ENCODE measurements at regions not wholly inside any gene's neighbourhood (a gene's known extent, or its start where the extent isn't known, plus 50 kb on each side); places are given as distances from the start of the nearest gene placed in this dataset.
"Not testable (repeated sequence)": the region's sequence is repeated elsewhere in the genome, so short reads cannot be mapped to it uniquely, and the experiment has no call there.

GRCh38 chr1:157352216-157352615 is 200.1 kb downstream of the FCRL5 start:
- TF ChIP-seq, protein P1, sequence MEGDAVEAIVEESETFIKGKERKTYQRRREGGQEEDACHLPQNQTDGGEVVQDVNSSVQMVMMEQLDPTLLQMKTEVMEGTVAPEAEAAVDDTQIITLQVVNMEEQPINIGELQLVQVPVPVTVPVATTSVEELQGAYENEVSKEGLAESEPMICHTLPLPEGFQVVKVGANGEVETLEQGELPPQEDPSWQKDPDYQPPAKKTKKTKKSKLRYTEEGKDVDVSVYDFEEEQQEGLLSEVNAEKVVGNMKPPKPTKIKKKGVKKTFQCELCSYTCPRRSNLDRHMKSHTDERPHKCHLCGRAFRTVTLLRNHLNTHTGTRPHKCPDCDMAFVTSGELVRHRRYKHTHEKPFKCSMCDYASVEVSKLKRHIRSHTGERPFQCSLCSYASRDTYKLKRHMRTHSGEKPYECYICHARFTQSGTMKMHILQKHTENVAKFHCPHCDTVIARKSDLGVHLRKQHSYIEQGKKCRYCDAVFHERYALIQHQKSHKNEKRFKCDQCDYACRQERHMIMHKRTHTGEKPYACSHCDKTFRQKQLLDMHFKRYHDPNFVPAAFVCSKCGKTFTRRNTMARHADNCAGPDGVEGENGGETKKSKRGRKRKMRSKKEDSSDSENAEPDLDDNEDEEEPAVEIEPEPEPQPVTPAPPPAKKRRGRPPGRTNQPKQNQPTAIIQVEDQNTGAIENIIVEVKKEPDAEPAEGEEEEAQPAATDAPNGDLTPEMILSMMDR (conservative IDR thresholded peaks at IDR 0.05; ENCODE audit: low read length) = no peak
- DNase-seq (ENCODE audit: low read depth) = no peak
- no peak overlapping the region for H3K4me3 ChIP-seq (ENCODE audit: low read length)

DNA sequence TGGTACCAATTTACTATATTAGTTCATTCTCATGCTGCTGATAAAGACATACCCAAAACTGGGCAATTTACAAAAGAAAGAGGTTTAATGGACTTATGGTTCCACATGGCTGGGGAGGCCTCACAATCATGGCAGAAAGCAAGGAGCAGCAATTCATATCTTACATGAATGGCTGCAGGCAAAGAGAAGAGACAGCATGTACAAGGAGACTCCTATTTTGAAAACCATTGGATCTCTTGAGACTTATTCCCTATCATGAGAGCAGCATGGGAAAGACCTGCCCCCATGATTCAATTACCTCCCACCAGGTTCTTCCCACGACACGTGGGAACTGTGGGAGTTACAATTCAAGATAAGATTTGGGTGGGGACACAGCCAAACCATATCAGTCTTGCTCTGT is 200.5 kb downstream of the FCRL5 start:
- not testable (repeated sequence) for H3K4me3 ChIP-seq (ENCODE audit: low read length); DNase-seq (ENCODE audit: low read depth)

DNA sequence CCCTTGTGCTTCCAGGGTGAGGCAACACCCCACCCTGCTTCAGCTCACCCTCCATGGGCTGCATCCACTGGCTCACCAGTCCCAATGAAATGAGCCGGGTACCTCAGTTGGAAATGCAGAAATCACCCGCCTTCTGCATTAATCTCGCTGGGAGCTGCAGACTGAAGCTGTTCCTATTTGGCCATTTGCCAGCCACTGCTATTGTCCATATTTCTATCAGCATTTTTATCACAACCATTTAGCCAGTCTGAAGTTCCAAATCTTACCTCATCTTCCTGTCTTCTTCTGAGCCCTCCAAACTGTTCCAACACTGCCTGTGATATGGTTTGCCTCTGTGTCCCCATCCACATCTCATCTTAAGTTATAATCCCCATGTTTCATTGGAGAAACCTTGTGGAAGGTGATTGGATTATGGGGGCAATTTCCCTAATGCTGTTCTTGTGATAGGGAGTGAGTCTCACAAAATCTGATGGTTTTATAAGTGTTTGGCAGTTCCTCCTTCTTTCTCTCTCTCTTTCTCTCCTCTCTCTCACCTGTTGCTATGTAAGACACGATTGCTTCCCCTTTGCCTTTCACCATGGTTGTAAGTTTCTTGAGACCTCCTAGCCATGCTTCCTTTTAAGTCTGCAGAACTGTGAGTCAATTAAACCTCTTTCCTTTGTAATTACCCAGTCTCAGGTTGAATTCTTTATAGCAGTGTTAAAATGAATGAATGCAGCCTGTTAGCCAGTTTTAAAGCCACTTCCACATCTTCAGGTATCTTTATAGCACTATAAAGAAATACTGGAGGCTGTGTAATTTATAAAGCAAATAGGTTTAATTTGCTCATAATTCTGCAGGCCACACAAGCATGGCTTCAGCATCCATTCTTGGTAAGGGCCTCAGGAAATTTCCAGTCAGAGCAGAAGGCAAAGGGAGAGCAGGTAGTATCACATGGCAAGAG is 203.5 kb downstream of the FCRL5 start:
- H3K4me3 ChIP-seq (ENCODE audit: low read length) = no peak overlapping the region
- no peak for DNase-seq (ENCODE audit: low read depth)
- TF ChIP-seq, protein P1 (conservative IDR thresholded peaks at IDR 0.05; ENCODE audit: low read length) = no peak

DNA sequence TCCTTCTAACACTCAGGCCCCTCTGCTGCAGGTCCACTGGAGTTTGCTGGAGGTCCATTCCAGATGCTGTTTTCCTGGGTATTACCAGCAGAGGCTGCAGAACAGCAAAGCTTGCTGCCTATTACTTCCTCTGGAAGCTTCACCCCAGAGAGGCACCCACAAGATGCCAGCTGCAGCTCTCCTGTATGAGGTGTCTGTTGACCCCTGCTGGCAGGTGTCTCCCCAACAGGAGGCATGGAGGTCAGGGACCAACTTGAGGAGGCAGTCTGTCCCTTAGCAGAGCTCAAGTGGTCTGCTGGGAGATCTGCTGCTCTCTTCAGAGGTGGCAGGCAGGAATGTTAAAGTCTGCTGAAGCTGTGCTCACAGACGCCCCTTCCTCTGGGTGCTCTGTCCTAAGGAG is 204.8 kb downstream of the FCRL5 start:
- TF ChIP-seq, protein P1 (conservative IDR thresholded peaks at IDR 0.05; ENCODE audit: low read length) = no peak
- DNase-seq (ENCODE audit: low read depth) = no peak
- H3K4me3 ChIP-seq (ENCODE audit: low read length) = no peak overlapping the region

GRCh38 chr1:157337785-157338184 is 199.6 kb upstream of the ETV3 start:
- not testable (repeated sequence) for DNase-seq (ENCODE audit: low read depth); H3K4me3 ChIP-seq (ENCODE audit: low read length)

DNA sequence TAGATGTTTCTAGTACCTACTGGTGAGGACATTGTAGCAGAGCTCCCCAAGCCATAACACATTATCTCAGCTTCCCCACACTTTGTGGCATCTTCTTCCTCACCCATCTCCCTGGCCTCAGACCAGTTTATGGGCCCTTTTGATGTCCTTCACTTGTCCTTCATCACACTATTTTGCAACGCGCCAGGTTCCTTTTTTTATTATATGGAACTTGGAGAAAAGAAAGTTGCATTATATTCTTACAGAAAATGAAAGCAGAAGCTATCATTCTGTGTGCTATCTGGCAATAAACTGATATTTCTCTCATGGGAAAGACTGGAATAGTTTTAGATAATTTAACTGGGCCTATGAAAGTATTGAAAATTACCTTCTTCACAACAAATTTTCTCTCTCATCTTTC is 196.9 kb upstream of the ETV3 start:
- no peak overlapping the region for H3K4me3 ChIP-seq (ENCODE audit: low read length)
- TF ChIP-seq, protein P1 (conservative IDR thresholded peaks at IDR 0.05; ENCODE audit: low read length) = no peak
- no peak for DNase-seq (ENCODE audit: low read depth)

DNA sequence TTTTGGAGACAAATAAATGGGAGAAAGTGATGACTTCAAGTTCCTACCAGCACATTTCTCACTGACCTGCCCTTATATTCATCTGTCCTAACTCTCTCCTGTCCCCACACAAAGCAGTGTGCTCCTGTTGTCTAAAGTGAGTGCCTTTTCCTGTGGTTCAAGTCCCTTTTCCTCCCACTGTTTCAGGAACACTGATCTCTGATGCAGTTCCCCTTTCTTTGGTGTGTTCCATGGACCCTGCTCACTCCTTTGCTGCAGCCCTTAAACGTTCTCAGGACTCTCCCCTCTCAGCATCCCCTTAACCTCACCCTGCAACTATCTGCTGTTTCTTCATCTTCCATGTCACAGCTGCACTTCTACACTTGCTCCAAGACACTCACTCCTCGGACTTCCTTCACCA is 195.8 kb upstream of the ETV3 start:
- no peak for DNase-seq (ENCODE audit: low read depth)

GRCh38 chr1:157330177-157330576 is 192.0 kb upstream of the ETV3 start:
- not testable (repeated sequence) for DNase-seq (ENCODE audit: low read depth); H3K4me3 ChIP-seq (ENCODE audit: low read length)

More for the DNA sequence above, 195.8 kb upstream of the ETV3 start:
- TF ChIP-seq, protein P1 (conservative IDR thresholded peaks at IDR 0.05; ENCODE audit: low read length) = no peak
- no peak overlapping the region for H3K4me3 ChIP-seq (ENCODE audit: low read length)

DNA sequence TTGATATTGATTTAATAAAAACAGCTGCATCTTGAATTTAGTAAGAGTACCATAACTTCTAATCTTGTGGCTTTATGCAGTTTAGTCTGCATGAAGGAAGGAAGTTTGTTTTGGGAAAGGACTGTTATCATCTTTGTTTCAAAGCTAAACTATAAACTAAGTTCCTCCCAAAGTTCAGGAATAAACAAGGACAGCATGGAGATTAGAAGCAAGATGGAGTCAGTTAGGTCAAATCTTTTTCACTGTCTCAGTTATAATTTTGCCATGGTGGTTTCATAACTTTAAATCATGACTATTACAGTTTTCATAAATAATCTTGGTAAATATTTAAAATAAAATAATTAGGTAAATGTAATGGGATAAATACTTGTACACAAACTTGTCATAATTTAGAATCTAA is 189.9 kb upstream of the ETV3 start:
- not testable (repeated sequence) for DNase-seq (ENCODE audit: low read depth); H3K4me3 ChIP-seq (ENCODE audit: low read length)

Measured in AG10803 (cell line).